HG03558 (cell line): ENCODE measurements at regions not wholly inside any gene's neighbourhood (a gene's known extent, or its start where the extent isn't known, plus 50 kb on each side); places are given as distances from the start of the nearest gene placed in this dataset.

Experiments
- ATAC-seq: cut with Tn5 transposase; IDR thresholded peaks from one replicate; pipeline ENCODE4 v1.9.1; 2021; ENCODE audit warnings: moderate number of reproducible peaks; ENCODE audit not compliant: unreplicated experiment; ENCODE audit errors: extremely low read depth

DNA sequence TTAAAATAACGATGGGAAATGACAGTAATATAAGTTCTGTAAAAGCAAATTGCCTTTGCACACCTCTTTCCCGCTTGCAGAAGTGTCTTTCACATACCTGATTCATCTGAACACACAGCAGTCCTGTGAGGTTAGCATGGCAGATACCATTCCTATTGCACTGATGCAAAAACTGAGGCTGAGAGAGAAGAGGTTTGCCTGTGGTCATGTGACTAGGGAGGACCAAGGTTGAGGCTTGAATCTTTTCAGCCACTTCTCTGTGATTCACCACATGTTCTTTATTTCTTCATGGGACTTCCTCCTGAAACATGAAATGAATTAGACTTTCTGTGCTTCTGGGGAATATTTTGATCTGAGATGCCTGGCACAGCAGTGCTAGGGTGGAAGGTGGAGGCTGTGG lies 92.9 kb downstream of the VEGFA start:
- no peak for ATAC-seq

DNA sequence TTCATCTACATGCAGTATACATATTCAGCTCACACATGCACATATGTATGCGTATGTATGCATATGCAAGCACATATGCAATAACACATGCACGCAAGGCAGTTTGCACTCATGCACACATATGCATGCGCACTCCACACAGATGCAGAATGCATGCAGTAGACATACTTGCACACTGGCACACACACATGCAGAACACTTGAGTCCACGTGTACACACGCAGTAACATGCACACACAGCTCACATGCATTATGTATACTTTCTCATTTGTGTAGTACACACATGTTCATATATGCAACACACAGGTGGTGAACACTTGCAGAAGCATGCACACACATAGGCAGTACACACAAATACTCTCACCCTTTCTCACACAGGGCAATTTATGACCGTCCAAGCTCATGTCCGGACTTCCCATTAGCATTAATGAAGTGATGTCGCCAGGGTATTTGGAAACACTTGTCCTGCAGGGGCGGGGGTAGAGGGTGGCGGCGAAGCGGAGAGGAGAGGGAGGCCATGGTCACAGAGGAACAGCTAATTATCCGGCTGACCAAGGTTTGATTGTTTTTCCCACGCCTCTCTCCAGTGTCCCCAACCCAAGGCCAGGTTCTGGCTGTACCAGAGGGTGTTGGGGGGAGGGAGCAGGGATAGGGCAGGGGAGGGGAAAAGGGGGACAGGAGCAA lies 91.3 kb downstream of the VEGFA start:
- ATAC-seq = no peak

DNA sequence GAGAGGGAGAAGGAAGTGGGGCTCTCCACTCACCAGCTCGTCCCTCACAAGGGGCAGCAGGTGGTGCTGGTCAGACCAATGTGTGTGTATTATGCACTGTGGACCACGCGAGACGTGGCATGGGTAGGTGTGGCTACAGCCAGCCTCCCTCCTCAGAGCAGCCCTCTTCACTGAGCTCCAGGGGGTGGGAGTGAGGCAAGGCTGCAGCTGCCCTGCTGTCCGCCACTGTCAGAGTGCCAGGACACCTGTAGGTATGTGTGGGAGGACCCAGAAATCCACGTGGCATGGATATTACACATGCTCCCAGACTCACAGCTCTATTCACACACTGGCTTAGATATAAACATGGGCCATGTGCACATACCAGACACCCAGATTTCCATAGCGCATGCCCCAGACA lies 90.3 kb downstream of the VEGFA start:
- ATAC-seq = no peak

DNA sequence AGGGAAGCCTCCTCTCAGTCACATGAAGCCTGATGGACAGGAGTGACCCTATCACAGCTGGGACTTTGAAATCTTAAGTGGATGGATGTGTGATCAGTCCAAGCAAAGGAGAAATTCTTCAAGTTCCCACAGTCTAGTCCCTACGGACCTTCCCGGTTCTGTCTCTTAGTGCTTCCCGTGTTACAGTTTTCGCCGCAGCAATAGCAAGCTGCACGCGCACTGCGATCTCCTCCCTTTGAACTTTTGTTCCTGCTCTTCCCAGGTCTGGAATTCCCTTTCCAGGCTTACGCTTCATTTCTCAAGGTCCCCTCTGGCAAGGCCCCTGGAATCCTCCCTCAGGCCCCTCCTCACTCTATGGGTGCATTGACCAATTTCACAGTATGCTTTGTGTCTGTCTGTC lies 89.2 kb downstream of the VEGFA start:
- no peak for ATAC-seq

DNA sequence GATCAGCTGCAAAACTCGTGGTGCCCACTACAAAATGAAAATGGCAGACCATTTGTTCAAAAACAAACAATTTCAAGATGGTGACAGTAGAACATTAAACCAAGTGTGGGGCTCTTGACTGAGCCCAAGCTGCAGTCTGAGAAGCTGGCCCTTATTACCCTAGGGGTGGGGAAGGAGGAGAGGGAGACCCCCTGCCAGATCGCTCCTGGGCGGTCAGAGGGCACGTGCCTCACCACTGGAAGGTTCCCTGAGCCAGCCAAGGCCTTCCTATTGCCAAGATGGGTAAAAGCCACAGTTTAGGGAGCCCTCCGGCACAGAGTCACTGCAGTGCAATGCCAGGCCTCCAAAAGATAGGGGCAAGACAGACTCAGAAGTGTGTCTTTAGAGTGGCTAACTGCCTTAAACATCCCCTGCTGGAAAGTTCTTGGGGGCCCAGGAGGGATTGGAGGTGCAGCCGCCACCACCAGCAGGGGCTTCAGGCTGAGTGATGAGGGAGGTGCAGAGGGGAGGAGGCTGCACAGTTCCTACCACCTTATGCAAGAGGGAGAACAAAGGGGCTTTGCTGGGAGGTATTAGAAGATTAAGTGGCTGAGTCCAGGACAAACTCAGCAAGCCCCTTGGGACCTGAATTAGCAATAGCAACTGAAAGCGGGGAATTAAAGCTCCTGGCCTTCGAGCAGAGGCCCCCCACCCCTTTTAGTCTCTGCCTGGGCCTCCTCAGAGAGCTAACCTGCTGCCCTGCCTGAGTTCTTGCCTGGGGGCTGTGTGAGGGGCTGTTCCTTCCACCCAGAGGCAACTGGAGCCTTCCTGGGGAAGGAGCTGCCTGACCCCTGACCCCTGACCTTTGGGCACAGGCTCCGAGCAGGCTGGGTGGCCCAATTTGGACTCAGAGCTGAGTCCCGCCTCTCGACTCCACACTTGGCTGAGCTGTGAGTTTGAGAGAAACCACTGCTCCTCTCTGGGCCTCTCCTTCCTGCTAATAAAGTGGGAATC lies 88.4 kb downstream of the VEGFA start:
- no peak for ATAC-seq

DNA sequence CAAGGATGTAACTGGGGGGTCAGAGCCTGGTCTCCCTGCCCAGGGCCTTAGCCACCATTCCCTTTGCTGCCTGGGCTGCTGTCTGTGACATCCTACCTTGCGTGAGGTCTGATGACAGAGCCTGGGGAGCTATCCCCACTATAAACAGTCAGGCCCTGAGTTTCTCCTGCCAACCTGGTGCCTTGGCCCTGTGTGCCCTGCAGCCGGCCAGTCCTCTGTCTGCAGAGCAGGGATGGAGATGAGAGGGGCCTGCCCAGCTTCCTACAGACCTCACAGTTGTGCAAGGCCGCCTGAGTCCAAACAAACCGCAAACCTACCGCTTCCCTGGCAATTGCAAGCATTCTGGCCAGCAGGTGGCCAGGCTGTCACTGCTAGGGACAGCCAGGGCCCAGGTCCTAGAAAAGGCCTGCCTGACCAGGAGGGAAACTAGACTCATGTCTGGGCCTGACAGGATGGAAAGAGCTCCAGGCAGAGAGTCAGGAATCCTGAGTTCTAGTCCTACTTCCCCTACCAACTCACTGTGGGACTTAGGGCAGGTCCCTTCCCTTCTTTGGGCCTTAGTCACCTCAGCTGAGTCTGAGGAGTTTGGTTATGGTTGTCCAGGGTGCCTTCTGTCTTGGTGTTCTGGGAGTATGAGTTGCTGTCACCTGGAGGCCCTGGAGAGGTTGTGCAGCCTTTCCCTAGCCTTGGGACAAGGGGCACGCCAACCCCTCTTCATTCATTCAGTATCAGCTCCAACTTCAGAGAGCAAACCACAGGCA lies 86.2 kb downstream of the VEGFA start:
- ATAC-seq = no peak

DNA sequence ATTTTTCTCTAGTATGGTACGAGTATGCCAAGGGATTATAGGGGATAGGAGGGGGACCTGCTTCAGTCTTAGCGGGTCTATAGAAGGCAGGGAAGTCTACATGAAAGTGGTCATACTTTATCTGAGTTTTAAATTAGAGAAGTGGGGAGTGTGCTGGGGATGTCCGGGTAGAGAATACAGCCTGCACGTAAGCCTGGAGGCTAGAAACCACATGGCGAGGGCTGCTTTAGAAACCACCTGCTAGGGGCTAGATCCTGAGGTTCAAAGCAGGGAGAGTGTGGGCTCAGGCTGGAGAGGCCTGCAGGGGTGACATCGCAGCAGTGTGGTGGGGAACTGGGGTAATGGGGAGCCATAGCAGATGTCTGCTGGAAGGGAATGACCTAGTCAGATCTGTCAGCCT lies 85.2 kb downstream of the VEGFA start:
- no peak for ATAC-seq

DNA sequence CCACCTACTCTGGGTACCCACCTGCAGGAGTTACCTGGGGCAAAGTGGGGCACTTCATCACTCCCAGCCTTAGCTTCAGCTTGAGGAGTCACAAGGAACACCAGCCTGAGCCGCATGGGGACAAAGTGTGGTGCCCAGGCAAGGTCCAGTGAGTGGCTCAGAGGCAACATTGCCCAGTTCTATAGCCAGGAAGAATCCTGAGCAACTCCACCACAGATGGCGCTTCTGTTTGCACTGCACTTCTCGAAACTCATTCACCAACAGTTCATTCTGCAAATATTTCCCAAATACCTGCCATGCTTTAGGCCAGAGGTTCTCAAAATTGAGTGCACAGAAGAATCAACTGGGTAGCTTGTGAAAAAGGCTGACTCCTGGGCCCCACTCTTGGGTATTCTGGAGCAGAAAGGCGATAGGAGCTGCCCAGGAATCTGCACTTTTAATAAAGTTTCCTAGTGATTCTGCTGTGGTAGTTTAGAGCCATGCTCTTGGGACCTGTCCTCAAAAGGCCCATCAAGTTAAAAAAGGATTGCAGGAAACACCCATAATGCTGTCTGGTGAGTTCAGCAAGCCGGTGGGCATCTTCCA lies 83.1 kb downstream of the VEGFA start:
- ATAC-seq = no peak

DNA sequence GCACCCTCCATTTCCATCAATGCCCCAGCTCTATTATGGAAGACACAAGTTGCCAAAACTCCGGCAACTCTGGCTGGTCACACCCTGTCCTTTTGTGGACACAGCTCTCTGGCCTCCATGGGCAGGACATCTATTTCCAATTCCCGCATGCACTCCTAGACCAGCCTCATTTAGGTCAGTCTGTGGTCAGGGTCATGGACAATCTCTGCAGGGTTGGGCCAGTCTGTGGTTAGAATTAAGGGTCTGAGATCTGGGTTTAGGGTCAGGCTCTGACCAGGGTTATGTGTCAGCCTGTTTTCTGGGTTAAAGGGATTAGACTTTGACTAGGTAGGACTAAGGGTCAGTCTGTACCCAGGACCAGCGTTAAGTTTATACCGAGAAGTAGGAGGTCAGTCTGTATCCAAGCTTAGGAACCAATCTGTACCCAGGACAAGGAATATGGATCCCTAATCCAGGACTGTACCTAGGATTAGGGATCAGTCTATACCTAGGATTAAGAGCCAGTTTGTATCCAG lies 82.4 kb downstream of the VEGFA start:
- no peak for ATAC-seq

DNA sequence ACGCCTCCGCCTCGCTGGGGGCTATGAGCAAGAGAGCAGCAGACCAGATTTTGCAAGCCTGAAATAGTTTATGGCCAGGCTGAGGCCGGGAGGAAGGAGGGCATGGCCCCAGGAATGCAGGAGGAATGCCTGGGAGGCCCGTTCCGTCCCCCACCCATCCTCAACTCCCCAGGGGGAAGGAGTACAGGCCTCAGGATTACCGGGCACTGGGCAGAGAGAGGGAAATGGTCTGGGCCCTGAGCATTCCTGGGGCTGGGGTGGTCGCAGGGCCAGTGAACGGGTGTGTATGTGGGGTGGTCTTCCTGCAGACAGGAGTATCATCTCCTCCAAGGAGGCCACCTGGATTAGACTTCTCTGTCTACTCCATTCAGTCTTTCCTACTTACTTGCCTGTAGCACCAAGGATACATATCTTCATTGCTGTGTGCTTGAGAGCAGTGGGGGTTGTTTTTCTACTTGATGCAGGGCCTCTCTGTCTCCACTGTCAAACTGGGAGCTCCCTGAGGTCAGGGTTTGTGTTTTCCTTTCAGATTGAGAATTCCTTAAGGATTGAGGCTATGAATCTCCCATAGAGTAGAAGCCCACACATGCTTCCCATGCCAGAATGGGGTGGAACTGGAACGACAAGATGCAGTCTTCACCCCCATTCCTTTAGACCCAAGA lies 81.3 kb downstream of the VEGFA start:
- ATAC-seq = no peak

DNA sequence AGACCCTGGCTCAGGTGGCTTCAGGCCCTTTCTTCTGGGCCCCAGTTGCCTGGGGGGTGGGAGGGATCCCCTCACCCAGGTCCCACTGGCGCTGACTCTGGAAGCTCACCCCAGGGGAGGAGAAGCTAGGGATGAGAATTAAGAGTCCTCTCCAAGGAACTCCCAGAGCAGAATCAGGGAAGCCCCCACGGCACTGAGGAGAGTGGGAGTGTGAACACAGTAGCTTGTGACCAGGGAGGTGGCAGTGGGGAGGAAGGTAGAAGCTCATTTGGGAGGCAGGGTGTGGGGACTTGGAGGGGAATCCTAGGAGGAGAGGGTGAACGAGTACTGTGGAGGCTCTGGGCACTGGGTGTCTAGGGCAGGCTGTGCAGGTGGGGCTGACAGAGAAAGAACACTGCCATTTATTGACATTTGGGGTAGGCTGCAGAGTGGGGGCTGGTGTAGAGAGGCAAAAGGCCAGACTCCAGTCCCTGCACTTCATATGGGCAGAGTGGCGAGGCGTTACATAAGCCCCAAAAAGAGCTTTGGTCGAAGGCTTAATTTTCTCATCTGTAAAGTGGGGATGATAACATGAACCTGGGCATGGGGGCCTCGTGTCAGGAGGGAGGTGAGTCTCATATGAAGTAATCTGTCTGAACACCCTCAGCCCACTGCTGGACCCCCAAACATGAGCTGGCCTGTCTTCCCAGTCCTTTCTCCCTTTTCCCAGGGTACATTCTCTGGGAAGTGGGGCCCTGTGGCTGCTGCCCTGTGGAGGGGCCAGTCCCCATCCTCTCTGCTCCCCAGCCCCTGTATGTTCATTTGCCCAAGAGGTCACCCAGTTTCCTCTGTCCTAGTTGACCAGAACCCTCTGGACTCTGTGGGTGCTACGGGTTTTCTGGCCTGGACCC lies 80.5 kb downstream of the VEGFA start:
- ATAC-seq = no peak

DNA sequence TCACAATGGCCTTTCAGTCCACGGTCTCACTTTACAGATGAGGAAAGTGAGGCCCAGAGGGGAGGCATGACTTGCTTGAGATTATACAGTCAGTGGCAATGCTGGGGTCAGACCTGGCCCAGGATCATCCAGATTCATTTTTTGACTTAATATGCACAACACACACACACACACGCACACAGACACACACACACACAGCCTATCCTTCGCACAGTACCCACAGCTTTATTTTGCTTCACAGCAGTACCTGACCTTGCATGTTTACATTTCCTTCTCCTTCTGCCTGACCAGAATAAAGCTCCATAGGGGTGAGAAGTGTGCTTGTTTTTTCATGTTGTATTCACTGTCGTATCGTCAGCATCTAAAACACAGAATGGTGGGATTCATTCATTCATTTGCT lies 79.8 kb downstream of the VEGFA start:
- ATAC-seq = no peak

DNA sequence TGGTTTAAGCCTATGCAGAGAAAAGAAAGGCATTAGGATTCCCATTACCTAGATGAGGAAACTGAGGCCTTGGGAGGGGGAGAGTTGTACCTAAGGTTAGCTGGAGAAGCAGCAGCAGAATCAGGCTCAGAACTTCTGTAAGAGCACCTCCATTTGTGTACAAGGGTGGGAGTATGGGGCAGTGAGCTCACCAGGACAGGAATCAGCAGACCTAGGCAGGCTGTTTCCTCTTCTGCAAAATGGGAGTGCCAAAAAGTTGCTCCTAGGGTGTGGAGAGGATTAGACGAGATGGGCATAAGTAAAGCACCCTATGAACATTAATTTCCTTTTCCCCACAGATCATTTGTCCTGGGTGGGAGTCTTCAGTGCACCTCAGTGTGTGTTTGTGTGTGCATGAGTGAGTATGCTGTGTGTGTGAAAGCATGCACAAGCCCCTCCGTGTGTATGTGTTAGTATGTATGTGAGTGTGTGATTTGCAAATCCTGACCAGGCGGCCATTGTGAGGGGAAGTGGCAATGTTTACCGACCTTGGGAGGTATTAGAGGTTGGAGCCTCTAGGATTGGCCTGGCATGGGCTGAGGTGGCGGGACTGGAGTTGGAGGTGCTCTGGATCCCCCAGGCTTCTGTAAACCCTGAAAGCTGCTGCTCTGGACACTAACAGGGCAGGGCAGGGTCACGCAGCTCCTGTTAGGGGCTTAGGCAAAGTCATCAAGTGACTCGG lies 78.8 kb downstream of the VEGFA start:
- no peak for ATAC-seq

DNA sequence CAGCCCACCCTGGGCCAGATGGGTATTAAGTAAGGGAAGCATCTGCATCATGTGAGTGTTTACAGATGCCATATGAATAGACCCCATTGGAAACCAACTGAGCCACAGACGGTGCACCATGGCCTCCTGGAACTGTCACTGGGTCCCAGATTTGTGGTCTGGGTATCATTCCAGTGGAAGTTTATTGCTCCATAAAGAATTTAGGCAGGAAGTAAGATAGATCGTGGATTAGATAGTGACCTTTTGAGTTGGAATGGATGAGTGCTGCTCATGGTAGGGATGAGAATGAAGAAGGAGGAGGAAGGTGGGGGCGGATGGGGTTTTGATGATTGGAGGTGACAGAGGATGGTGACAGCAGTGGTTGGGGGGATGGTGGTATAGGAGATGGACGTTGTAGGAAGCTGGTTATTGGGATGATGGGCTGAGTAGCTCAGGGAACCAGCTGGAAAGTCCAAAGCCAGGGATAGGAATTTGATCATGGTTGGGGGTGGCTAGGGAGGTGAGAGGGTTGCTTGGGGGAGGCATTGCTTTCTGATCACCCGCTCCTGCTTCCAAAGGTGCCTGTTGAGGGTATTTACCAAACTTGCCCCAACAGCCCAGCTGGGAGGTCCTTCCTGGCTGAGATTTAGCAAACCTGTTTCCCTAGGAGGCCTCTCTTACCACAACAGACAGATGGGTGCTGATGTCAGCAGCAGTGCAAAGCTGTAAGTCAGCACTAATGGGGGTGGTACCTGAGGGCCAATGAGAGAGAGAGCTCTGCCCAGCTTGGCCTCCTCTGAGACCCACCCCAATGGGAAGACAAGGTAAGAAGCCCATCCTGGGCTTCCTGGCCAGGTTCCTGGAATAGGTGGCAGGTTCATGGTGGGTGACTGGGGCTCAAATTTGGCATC lies 78.0 kb downstream of the VEGFA start:
- ATAC-seq = no peak

DNA sequence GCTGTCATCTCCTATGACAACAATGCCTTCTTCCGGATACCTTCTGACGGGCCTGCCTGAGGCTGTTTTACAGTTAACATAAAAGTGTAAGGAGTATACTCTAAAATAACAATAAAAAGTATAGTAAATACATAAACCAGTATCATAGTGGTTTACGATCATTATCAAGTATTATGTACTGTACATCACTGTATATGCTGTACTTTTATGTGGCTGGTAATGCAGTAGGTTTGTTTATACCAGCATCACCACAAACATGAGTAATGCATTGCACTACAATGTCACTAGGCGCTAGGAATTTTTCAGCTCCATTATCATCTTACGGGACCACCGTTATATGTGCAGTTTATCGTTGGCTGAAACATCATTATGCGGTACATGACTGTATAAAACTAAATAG lies 76.5 kb downstream of the VEGFA start:
- no peak for ATAC-seq

DNA sequence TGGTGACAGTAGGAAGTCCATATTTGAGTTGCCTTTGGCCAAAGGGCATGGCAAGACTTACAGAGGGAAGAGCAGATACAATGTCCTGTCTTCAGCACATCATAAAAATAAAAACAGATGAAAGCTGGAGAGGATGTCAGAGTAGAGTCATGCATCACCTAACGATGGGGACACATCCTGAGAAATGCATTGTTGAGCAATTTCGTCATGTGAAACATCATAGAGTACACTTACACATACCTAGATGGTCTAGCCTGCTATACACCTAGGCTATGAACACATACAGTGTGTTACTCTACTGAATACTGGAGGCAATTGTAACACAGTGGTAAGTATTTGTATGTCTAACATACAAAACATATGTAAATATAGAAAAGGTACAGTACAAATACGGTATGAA lies 75.6 kb downstream of the VEGFA start:
- ATAC-seq = no peak

DNA sequence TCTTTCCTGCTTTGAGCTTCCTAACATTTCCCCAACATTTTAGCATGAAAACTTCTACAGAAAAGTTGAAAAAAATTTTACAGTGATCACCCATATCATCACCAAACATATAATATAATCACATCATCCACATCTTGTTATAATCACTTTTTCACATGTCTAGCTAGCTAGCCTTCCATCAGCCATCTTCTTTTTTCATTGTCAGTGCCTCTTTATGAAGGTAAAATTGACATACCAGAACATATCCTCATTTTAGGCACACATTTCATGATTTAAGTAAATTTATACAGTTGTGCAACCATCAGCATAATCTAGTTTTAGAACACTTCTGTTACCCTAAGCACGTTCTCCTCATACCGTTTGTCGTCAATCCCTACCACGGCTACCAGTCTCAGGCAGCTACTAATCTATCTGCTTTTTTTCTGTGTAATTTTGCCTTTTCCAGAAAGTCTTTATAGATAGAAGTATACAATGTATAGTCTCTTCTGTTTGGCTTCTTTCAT lies 73.7 kb downstream of the VEGFA start:
- no peak for ATAC-seq
